Transverse colon (tissue), 3 donors: ENCODE measurements at regions not wholly inside any gene's neighbourhood (a gene's known extent, or its start where the extent isn't known, plus 50 kb on each side); places are given as distances from the start of the nearest gene placed in this dataset.

Source experiments
- CTCF ChIP-seq, 5 experiments: fragments of 200-600 bp in 3 of 5; fragments of 450-650 bp in 2 of 5; sonication (generic) in 3 of 5; IDR thresholded peaks; 1 replicate in 2 of 5; 2 replicates in 3 of 5; pipeline ENCODE4 v1.5.1; 2016 to 2017; ENCODE audit warnings: antibody characterized with exemption in 5 of 5, inconsistent platforms in 3 of 5, mild to moderate bottlenecking in 2 of 5, moderate library complexity in 1 of 5
- EP300 ChIP-seq: sonication (generic); formaldehyde crosslinking; IDR thresholded peaks from one replicate; pipeline ENCODE4 v1.6.1; 2017; ENCODE audit warnings: antibody characterized with exemption, low read depth
- POLR2A ChIP-seq: fragments of 450-650 bp; IDR thresholded peaks from one replicate; pipeline ENCODE4 v1.6.1; 2016; ENCODE audit warnings: antibody characterized with exemption, mild to moderate bottlenecking, moderate library complexity

- TF ChIP-seq POLR2A (no peak), CTCF (IDR thresholded peaks at IDR 0.05) (no peak), EP300 (no peak)
These were observed 615.6 kb downstream of the ZNF608 start for GRCh38 chr5:124130816-124131215.
